Progenitor cell of endocrine pancreas (in vitro differentiated cells): ENCODE measurements at regions not wholly inside any gene's neighbourhood (a gene's known extent, or its start where the extent isn't known, plus 50 kb on each side); places are given as distances from the start of the nearest gene placed in this dataset.

Source experiments
- DNase-seq: peaks from one replicate; pipeline ENCODE4 v3.0.0; 2021; ENCODE audit warnings: low spot score; ENCODE audit not compliant: unreplicated experiment
- H3K27ac Mint-ChIP-seq: 2 replicates; pipeline ENCODE4 v1.8.0; 2021; ENCODE audit warnings: mild to moderate bottlenecking, moderate library complexity, mixed read lengths
- H3K27me3 Mint-ChIP-seq: 2 replicates; pipeline ENCODE4 v1.8.0; 2021; ENCODE audit warnings: mixed read lengths
- H3K36me3 Mint-ChIP-seq: 2 replicates; pipeline ENCODE4 v1.8.0; 2022; ENCODE audit warnings: mixed read lengths; ENCODE audit not compliant: insufficient read depth
- H3K4me1 Mint-ChIP-seq: 2 replicates; pipeline ENCODE4 v1.8.0; 2021; ENCODE audit warnings: low read depth, mixed read lengths
- H3K4me3 Mint-ChIP-seq: 2 replicates; pipeline ENCODE4 v1.8.0; 2021; ENCODE audit warnings: low read depth, mild to moderate bottlenecking, moderate library complexity, mixed read lengths
- H3K9me3 Mint-ChIP-seq: 2 replicates; pipeline ENCODE4 v1.8.0; 2021; ENCODE audit warnings: low read depth, mixed read lengths
- TF ChIP-seq, protein P1 (sequence below): fragments of 200-600 bp; sonication (generic); IDR thresholded peaks from one replicate; pipeline ENCODE4 v1.5.0; 2021; ENCODE audit warnings: antibody characterized with exemption, mild to moderate bottlenecking; ENCODE audit not compliant: unreplicated experiment

GRCh38 chr7:142420554-142421362, 162.9 kb upstream of the PRSS58 start:
- no peak overlapping the region for H3K27ac Mint-ChIP-seq
- no peaks in the 10 kb centered on the region for H3K9me3 Mint-ChIP-seq
- no peaks in the 10 kb centered on the region for H3K36me3 Mint-ChIP-seq
- no peaks in the 10 kb centered on the region for H3K4me1 Mint-ChIP-seq
- TF ChIP-seq, protein P1, sequence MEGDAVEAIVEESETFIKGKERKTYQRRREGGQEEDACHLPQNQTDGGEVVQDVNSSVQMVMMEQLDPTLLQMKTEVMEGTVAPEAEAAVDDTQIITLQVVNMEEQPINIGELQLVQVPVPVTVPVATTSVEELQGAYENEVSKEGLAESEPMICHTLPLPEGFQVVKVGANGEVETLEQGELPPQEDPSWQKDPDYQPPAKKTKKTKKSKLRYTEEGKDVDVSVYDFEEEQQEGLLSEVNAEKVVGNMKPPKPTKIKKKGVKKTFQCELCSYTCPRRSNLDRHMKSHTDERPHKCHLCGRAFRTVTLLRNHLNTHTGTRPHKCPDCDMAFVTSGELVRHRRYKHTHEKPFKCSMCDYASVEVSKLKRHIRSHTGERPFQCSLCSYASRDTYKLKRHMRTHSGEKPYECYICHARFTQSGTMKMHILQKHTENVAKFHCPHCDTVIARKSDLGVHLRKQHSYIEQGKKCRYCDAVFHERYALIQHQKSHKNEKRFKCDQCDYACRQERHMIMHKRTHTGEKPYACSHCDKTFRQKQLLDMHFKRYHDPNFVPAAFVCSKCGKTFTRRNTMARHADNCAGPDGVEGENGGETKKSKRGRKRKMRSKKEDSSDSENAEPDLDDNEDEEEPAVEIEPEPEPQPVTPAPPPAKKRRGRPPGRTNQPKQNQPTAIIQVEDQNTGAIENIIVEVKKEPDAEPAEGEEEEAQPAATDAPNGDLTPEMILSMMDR, result peak; percentile 30
- H3K27me3 Mint-ChIP-seq, result no peaks in the 10 kb centered on the region
- no peak overlapping the region for H3K4me3 Mint-ChIP-seq
- DNase-seq, result no peak

DNA sequence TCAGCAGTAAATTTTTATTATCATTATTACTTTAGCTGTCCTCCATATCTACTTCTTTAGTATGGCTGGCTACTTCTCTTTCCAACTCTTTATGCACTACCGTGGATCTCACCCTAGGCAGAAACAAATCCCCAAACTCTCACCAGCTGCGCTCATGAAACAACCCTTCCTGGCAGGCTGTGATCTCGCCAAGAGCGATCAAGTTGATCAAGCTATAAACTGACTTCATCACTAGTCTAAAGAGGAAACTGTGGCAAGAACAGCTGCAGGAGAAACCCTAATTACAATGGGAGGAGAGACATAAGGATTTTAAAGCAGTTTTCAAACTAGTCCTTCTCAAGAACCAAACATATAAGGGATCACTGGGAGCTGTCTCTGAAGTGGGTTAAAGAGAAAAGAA, 160.5 kb upstream of the PRSS58 start:
- H3K4me3 Mint-ChIP-seq, result no peak overlapping the region
- H3K36me3 Mint-ChIP-seq, result no peaks in the 10 kb centered on the region
- H3K27ac Mint-ChIP-seq, result no peak overlapping the region
- H3K27me3 Mint-ChIP-seq, result no peaks in the 10 kb centered on the region
- TF ChIP-seq, protein P1, result no peak
- no peak for DNase-seq
- no peaks in the 10 kb centered on the region for H3K4me1 Mint-ChIP-seq
- H3K9me3 Mint-ChIP-seq, result no peaks in the 10 kb centered on the region

DNA sequence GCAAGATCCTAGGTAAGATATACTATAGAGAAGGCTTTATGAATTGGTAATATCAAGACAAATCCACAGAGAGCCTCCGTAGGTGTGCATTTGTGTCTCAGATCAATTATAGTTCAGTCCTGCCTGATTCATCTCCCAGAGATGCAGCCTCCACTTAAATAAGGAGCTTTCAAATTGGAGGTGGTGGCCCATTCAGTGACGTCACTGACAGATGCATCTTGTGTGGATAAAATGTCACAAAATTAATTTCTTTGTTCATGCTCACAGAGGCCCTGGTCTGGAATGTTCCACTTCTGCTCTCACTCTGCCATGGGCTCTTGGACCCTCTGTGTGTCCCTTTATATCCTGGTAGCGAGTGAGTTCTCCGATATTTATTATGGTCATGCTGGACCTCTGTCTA, 157.1 kb upstream of the PRSS58 start:
- H3K4me3 Mint-ChIP-seq, result no peak overlapping the region
- no peak overlapping the region for H3K27ac Mint-ChIP-seq
- no peaks in the 10 kb centered on the region for H3K27me3 Mint-ChIP-seq
- no peaks in the 10 kb centered on the region for H3K4me1 Mint-ChIP-seq
- H3K36me3 Mint-ChIP-seq, result no peaks in the 10 kb centered on the region
- TF ChIP-seq, protein P1, result no peak
- DNase-seq, result no peak
- no peaks in the 10 kb centered on the region for H3K9me3 Mint-ChIP-seq

DNA sequence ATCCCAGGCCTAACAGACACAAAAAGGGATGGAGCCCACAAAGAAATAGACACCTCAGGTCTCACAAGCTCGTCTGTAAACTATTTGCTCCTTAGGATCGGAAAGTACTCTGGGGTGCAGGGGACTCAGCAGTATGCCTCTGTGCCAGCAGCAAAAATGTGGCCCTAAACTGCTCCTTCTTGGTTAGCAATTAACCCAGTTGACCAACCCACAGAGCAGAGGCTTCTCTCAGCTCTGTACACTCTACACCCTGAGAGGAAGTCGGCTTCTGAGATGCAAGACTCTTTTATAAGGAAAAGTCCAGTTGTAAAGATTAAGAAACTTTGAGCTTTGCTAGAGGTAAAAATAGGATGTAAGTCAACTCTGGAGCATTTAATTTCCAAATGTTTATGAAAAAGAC, 156.3 kb upstream of the PRSS58 start:
- no peaks in the 10 kb centered on the region for H3K36me3 Mint-ChIP-seq
- H3K27ac Mint-ChIP-seq, result no peak overlapping the region
- H3K9me3 Mint-ChIP-seq, result no peaks in the 10 kb centered on the region
- no peaks in the 10 kb centered on the region for H3K4me1 Mint-ChIP-seq
- H3K4me3 Mint-ChIP-seq, result no peak overlapping the region
- TF ChIP-seq, protein P1, result no peak
- no peak for DNase-seq
- no peaks in the 10 kb centered on the region for H3K27me3 Mint-ChIP-seq

DNA sequence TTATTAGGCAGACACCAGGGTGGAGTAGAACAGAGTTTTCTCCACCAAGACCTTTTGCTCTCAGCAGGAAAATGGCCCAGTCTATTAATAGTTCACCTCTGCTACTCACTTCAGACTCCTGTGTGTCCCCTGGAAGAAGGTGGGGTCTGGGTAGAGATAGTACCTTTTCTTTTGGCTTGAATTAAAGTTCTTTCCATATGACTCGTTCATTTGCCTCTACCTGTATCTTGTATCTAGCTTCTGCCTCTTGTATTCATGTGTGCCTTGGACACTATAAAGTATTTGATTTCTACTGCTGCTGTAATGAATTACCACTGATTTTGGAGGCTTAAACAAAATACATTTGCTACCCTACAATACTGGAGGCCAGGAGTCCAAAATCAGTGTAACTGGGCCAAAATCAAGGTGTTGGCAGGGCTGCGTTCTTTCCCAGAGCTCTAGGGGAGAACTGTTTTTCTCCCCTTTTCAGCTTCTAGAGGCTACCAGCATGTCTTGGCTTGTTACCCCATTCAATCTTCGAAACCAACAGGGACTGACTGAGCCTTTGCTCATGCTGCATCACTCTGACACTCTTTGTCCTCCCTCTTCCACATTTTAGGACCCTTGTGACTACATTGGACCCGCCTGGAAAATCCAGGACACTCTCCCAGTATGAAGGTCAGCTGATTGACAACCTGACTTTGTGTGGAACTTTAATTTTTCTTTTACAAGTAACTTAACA, 155.6 kb upstream of the PRSS58 start:
- Mint-ChIP-seq H3K9me3 (no peaks in the 10 kb centered on the region), H3K27me3 (no peaks in the 10 kb centered on the region), H3K27ac (no peak overlapping the region), H3K36me3 (no peaks in the 10 kb centered on the region), H3K4me3 (no peak overlapping the region), H3K4me1 (no peaks in the 10 kb centered on the region)
- no peak for DNase-seq
- TF ChIP-seq, protein P1, result no peak
